Nephron (organoid): ENCODE measurements at regions not wholly inside any gene's neighbourhood (a gene's known extent, or its start where the extent isn't known, plus 50 kb on each side); places are given as distances from the start of the nearest gene placed in this dataset.
A peak's percentile ranks its signal among the peaks of the same experiment; 100 is the strongest.
"Not testable (repeated sequence)": the region's sequence is repeated elsewhere in the genome, so short reads cannot be mapped to it uniquely, and the experiment has no call there.

ENCODE experiments used
- H3K27ac Mint-ChIP-seq, 3 experiments: 2 replicates each; pipeline ENCODE4 v1.8.0; 2020; ENCODE audit warnings: mixed read lengths in 3 of 3, mild to moderate bottlenecking in 2 of 3, moderate library complexity in 1 of 3
- H3K27me3 Mint-ChIP-seq: 2 replicates; pipeline ENCODE4 v1.8.0; 2021; ENCODE audit warnings: low read depth, mild to moderate bottlenecking, moderate library complexity, mixed read lengths
- H3K36me3 Mint-ChIP-seq: 2 replicates; pipeline ENCODE4 v1.8.0; 2020; ENCODE audit warnings: low read depth, mixed read lengths
- H3K4me1 Mint-ChIP-seq: 2 replicates; pipeline ENCODE4 v1.8.0; 2020; ENCODE audit warnings: mixed read lengths
- H3K4me3 Mint-ChIP-seq, 3 experiments: 2 replicates each; pipeline ENCODE4 v1.8.0; 2020; ENCODE audit warnings: mild to moderate bottlenecking in 3 of 3, mixed read lengths in 3 of 3, moderate library complexity in 2 of 3
- H3K9me3 Mint-ChIP-seq: 2 replicates; pipeline ENCODE4 v1.8.0; 2020; ENCODE audit warnings: mixed read lengths
- TF ChIP-seq, protein P1 (sequence below), 3 experiments: fragments of 200-600 bp; sonication (generic); IDR thresholded peaks; one replicate each; pipeline ENCODE4 v1.5.0; 2021; ENCODE audit warnings: antibody characterized with exemption in 3 of 3; ENCODE audit not compliant: unreplicated experiment in 3 of 3

DNA sequence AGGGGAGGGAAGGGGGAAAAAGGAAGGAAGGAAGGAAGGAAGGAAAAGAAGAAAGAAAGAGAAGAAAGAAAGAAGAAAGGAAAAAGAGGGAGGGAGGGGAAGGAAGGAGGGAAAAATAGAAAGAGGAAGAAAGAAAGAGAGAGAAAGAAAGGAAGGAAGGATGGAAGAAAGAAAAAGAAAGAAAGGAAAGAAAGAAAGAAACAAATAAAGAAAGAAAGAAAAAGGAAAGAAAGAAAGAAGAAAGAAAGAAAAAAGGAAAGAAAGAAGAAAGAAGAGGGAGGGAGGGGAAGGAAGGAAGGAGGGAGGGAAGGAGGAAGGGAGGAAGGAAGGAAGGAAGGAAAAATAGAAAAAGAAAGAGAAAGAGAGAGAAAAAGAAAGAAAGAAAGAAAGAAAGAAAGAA lies 315.8 kb upstream of the PIK3C3 start:
- no peaks in the 10 kb centered on the region for H3K36me3 Mint-ChIP-seq
- H3K4me3 Mint-ChIP-seq = no peak overlapping the region
- no peak overlapping the region for H3K27ac Mint-ChIP-seq
- TF ChIP-seq, protein P1, sequence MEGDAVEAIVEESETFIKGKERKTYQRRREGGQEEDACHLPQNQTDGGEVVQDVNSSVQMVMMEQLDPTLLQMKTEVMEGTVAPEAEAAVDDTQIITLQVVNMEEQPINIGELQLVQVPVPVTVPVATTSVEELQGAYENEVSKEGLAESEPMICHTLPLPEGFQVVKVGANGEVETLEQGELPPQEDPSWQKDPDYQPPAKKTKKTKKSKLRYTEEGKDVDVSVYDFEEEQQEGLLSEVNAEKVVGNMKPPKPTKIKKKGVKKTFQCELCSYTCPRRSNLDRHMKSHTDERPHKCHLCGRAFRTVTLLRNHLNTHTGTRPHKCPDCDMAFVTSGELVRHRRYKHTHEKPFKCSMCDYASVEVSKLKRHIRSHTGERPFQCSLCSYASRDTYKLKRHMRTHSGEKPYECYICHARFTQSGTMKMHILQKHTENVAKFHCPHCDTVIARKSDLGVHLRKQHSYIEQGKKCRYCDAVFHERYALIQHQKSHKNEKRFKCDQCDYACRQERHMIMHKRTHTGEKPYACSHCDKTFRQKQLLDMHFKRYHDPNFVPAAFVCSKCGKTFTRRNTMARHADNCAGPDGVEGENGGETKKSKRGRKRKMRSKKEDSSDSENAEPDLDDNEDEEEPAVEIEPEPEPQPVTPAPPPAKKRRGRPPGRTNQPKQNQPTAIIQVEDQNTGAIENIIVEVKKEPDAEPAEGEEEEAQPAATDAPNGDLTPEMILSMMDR (IDR thresholded peaks at IDR 0.05; ENCODE audit: unreplicated experiment in 3 of 3) = no peak
- H3K9me3 Mint-ChIP-seq = peaks cover 3% of the 10 kb centered on the region
- no peaks in the 10 kb centered on the region for H3K4me1 Mint-ChIP-seq
- H3K27me3 Mint-ChIP-seq = no peaks in the 10 kb centered on the region

DNA sequence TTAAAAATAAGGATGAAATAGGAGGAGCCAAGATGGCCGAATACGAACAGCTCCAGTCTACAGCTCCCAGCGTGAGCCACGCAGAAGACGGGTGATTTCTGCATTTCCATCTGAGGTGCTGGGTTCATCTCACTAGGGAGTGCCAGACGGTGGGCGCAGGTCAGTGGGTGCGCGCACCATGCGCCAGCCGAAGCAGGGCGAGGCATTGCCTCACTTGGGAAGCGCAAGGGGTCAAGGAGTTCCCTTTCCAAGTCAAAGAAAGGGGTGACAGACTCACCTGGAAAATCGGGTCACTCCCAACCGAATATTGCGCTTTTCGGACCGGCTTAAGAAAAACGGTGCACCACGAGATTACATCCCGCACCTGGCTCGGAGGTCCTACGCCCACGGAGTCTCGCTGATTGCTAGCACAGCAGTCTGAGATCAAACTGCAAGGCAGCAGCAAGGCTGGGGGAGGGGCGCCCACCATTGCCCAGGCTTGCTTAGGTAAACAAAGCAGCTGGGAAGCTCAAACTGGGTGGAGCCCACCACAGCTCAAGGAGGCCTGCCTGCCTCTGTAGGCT lies 323.2 kb upstream of the PIK3C3 start:
- H3K9me3 Mint-ChIP-seq, H3K4me1 Mint-ChIP-seq, H3K36me3 Mint-ChIP-seq, H3K27me3 Mint-ChIP-seq: not testable (repeated sequence)
- Mint-ChIP-seq H3K27ac (peak overlapping the region; percentile 88 to 94 (median 91)), H3K4me3 (peak overlapping the region; percentile 86 to 93 (median 90))

DNA sequence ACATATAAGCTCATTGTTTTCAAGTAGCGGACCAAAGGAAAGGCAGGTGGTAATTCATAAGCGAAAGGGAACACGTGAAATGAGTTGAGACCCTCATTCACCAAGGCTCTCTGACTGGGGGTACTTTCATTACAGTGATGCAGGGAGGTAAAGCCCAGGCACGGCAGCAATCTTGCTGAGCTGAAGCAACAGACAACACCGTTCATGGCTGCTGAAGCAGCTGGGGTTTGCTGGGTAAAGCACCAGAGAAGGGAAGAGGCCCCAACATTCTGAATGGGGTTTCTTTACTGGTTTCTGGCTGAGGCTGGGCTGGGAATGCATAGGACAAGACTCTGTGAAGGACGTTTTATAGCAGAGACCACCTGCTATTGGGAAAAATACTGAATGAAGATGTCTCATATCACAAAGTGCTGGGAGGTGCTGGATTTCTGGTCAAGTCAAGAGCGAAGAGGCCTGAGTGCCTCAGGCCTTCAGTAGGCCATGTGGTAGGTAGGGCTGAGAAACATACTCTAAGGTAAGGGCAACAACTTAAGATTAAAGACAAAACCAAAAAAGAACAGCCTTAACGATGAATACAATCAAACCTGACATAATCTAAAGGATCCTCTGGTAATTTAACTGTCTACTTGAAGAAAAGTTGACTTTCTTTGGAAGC lies 324.7 kb upstream of the PIK3C3 start:
- Mint-ChIP-seq H3K4me3 (peak overlapping the region; percentile 86 to 93 (median 90)), H3K36me3 (no peaks in the 10 kb centered on the region), H3K9me3 (peaks cover 9% of the 10 kb centered on the region), H3K27ac (peak overlapping the region; percentile 88 to 94 (median 91)), H3K4me1 (peaks cover 6% of the 10 kb centered on the region), H3K27me3 (no peaks in the 10 kb centered on the region)
- TF ChIP-seq, protein P1 (IDR thresholded peaks at IDR 0.05; ENCODE audit: unreplicated experiment in 3 of 3) = no peak

DNA sequence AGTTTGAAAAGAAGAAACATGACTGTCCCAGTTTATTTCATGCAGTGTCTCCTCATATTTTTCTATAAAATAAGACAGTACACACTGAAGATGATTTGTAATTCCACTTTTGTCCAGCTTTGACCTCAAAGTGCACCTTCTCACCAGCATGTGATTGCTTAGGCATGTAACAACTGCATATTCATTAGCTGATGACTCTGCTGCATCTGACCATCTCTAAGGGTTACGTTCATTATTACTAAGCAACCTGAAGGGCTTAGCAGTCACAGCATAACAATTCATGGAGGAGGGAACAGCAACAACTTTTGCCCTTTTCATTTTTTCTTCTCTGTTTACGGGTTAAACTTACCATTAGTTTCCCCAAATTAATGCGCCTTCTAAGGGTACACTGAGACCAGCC lies 330.6 kb upstream of the PIK3C3 start:
- TF ChIP-seq, protein P1 (IDR thresholded peaks at IDR 0.05; ENCODE audit: unreplicated experiment in 3 of 3) = no peak
- no peaks in the 10 kb centered on the region for H3K9me3 Mint-ChIP-seq
- no peak overlapping the region for H3K4me3 Mint-ChIP-seq
- H3K4me1 Mint-ChIP-seq = no peaks in the 10 kb centered on the region
- peaks cover 3% of the 10 kb centered on the region for H3K27me3 Mint-ChIP-seq
- H3K27ac Mint-ChIP-seq = no peak overlapping the region
- no peaks in the 10 kb centered on the region for H3K36me3 Mint-ChIP-seq

DNA sequence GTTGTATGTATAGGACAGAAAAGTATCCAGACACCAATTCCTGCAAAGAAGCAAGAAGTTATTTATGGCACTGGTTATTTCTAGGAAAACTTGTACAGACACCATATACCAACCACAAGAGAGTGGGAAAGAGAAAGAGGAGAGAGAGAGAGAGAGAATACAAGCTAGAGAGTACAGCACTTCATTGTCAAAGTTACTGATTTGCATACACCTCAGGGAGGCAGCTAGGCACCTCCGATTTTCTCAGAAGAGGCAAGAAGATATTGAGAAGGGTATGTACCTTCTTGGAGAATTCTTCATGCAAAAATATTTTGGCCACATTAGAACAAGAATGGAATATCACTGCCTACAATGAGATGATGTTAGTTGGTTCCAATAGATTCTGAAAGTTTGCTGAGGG lies 333.9 kb upstream of the PIK3C3 start:
- no peaks in the 10 kb centered on the region for H3K9me3 Mint-ChIP-seq

DNA sequence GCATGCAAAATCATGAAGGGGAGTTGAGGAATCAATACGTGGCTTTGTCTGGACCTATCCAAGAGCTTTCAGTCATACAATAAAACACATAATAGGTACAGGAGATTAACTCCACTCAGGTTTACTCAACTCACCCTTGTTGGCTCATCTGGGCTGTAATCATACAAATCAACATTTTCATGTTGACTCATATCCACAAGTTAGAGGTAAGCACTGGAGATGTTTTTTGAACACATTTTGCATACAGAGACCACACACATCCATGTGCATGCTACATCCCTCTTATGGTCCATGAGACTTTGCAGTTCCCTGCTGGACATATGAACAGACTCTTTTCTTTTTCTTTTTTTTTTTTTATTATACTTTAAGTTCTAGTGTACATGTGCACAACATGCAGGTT lies 336.9 kb upstream of the PIK3C3 start:
- TF ChIP-seq, protein P1 (IDR thresholded peaks at IDR 0.05; ENCODE audit: unreplicated experiment in 3 of 3) = no peak
- no peaks in the 10 kb centered on the region for H3K36me3 Mint-ChIP-seq

More for the DNA sequence above, 333.9 kb upstream of the PIK3C3 start:
- no peaks in the 10 kb centered on the region for H3K36me3 Mint-ChIP-seq
- H3K27me3 Mint-ChIP-seq = peaks cover 3% of the 10 kb centered on the region
- H3K4me1 Mint-ChIP-seq = peaks cover 7% of the 10 kb centered on the region
- H3K27ac Mint-ChIP-seq = no peak overlapping the region
- no peak overlapping the region for H3K4me3 Mint-ChIP-seq
- TF ChIP-seq, protein P1 (IDR thresholded peaks at IDR 0.05; ENCODE audit: unreplicated experiment in 3 of 3) = no peak

More for the DNA sequence above, 336.9 kb upstream of the PIK3C3 start:
- no peaks in the 10 kb centered on the region for H3K9me3 Mint-ChIP-seq
- no peak overlapping the region for H3K27ac Mint-ChIP-seq
- H3K27me3 Mint-ChIP-seq = no peaks in the 10 kb centered on the region
- H3K4me1 Mint-ChIP-seq = peaks cover 7% of the 10 kb centered on the region
- no peak overlapping the region for H3K4me3 Mint-ChIP-seq
